Transverse colon (tissue), 4 donors: ENCODE measurements at regions not wholly inside any gene's neighbourhood (a gene's known extent, or its start where the extent isn't known, plus 50 kb on each side); places are given as distances from the start of the nearest gene placed in this dataset.

Experiments used
- DNase-seq: peaks from one replicate; pipeline ENCODE4 v3.0.0-alpha.2; 2019
- H3K27ac ChIP-seq, 4 donors: fragments of 200-600 bp; sonication (generic); 2 replicates each; pipeline ENCODE4 v1.5.1; 2016 to 2018; ENCODE audit warnings: inconsistent platforms in 4 of 4
- H3K27me3 ChIP-seq: fragments of 200-600 bp; sonication (generic); 2 replicates; pipeline ENCODE4 v1.5.1; 2017; ENCODE audit warnings: inconsistent platforms
- H3K36me3 ChIP-seq, 4 donors: fragments of 200-600 bp; sonication (generic); 2 replicates each; pipeline ENCODE4 v1.5.1; 2017 to 2019; ENCODE audit warnings: inconsistent platforms in 4 of 4
- H3K4me1 ChIP-seq, 4 donors: fragments of 200-600 bp; sonication (generic); 2 replicates each; pipeline ENCODE4 v1.5.1; 2017 to 2020; ENCODE audit warnings: inconsistent platforms in 4 of 4
- H3K4me3 ChIP-seq, 4 donors: fragments of 200-600 bp; sonication (generic); 1 replicate in 1 of 4; 2 replicates in 3 of 4; pipeline versions ENCODE4 v1.5.1 to v1.6.1; 2017 to 2019; ENCODE audit warnings: inconsistent platforms in 4 of 4
- H3K9me3 ChIP-seq, 2 donors: fragments of 200-600 bp; sonication (generic); 2 replicates each; pipeline ENCODE4 v1.5.1; 2017 to 2019; ENCODE audit warnings: inconsistent platforms in 2 of 2
- CTCF ChIP-seq, 5 experiments: fragments of 200-600 bp in 3 of 5; fragments of 450-650 bp in 2 of 5; sonication (generic) in 3 of 5; IDR thresholded peaks; 1 replicate in 2 of 5; 2 replicates in 3 of 5; pipeline ENCODE4 v1.5.1; 2016 to 2017; ENCODE audit warnings: antibody characterized with exemption in 5 of 5, inconsistent platforms in 3 of 5, mild to moderate bottlenecking in 2 of 5, moderate library complexity in 1 of 5
- EP300 ChIP-seq: sonication (generic); formaldehyde crosslinking; IDR thresholded peaks from one replicate; pipeline ENCODE4 v1.6.1; 2017; ENCODE audit warnings: antibody characterized with exemption, low read depth
- POLR2A ChIP-seq: fragments of 450-650 bp; IDR thresholded peaks from one replicate; pipeline ENCODE4 v1.6.1; 2016; ENCODE audit warnings: antibody characterized with exemption, mild to moderate bottlenecking, moderate library complexity
- POLR2AphosphoS5 ChIP-seq, 3 donors: sonication (generic); formaldehyde crosslinking; IDR thresholded peaks; one replicate each; pipeline ENCODE4 v1.6.1; 2016; ENCODE audit warnings: antibody characterized with exemption in 3 of 3
- WGBS, 2 donors: methylation state at CpG; one replicate each; pipeline ENCODE4 v1.1.5; 2018; ENCODE audit warnings: low coverage in 1 of 2; 5-methylcytosine and 5-hydroxymethylcytosine counted together
- in situ Hi-C, 4 donors: fragments of 200-750 bp; cut with MboI; loops; one replicate each; pipeline versions ENCODE4 v1.15.0 to v1.15.1; 2017; ENCODE audit warnings: low sequenced_read_pairs in 3 of 4, low pct_ligation_motif_present in 1 of 4, low pct_unique_long_range_greater_than_20kb in 1 of 4
- intact Hi-C: fragments of 100-400 bp; cut with DNase I; formaldehyde crosslinking; loops from one replicate; pipeline ENCODE4 v1.15.1; 2023; ENCODE audit warnings: low total_unique reads

- H3K27ac ChIP-seq: no peak overlapping the region
- no peaks in the 10 kb centered on the region for H3K27me3 ChIP-seq
- no peaks in the 10 kb centered on the region for H3K4me1 ChIP-seq
- H3K36me3 ChIP-seq: no peaks in the 10 kb centered on the region
- intact Hi-C loops: no loop called here
- no peak for DNase-seq
- no peaks in the 10 kb centered on the region for H3K9me3 ChIP-seq
- WGBS, 2 donors: 75 to 85% methylated on average over 4 to 6 of the region's 6 CpGs
- in situ Hi-C loops: no loop called here
- no peak for TF ChIP-seq POLR2AphosphoS5 (IDR thresholded peaks at IDR 0.05)
- no peak overlapping the region for H3K4me3 ChIP-seq
These were observed 670.5 kb upstream of the ARGLU1 start for GRCh38 chr13:107238262-107238981.

GRCh38 chr13:107234319-107235073 lies 666.6 kb upstream of the ARGLU1 start:
- TF ChIP-seq CTCF (IDR thresholded peaks at IDR 0.05) (no peak), EP300 (no peak), POLR2A (no peak), POLR2AphosphoS5 (IDR thresholded peaks at IDR 0.05) (no peak)
- intact Hi-C loops (loop anchor here (2.0 kb wide), 1 partner anchor 40 kb away; no protein-coding TSS in a partner anchor), in situ Hi-C loops (no loop called here)
- no peaks in the 10 kb centered on the region for H3K9me3 ChIP-seq
- no peaks in the 10 kb centered on the region for H3K36me3 ChIP-seq
- 55 to 56% methylated on average over 9 to 12 of the region's 12 CpGs for WGBS, 2 donors
- H3K4me1 ChIP-seq: no peaks in the 10 kb centered on the region
- H3K4me3 ChIP-seq: no peak overlapping the region
- no peaks in the 10 kb centered on the region for H3K27me3 ChIP-seq
- DNase-seq: no peak
- H3K27ac ChIP-seq: no peak overlapping the region

GRCh38 chr13:107233541-107233940 lies 665.6 kb upstream of the ARGLU1 start:
- no peaks in the 10 kb centered on the region for H3K9me3 ChIP-seq
- in situ Hi-C loops (no loop called here), intact Hi-C loops (no loop called here)
- H3K36me3 ChIP-seq: no peaks in the 10 kb centered on the region
- no peaks in the 10 kb centered on the region for H3K4me1 ChIP-seq
- WGBS, 2 donors: 77 to 82% methylated on average over 2 of the region's 2 CpGs
- DNase-seq: no peak
- no peak overlapping the region for H3K4me3 ChIP-seq
- H3K27me3 ChIP-seq: no peaks in the 10 kb centered on the region
- H3K27ac ChIP-seq: no peak overlapping the region
- TF ChIP-seq POLR2A (no peak), CTCF (IDR thresholded peaks at IDR 0.05) (no peak), POLR2AphosphoS5 (IDR thresholded peaks at IDR 0.05) (no peak), EP300 (no peak)

- H3K4me1 ChIP-seq: no peaks in the 10 kb centered on the region
- intact Hi-C loops (no loop called here), in situ Hi-C loops (no loop called here)
- no peaks in the 10 kb centered on the region for H3K27me3 ChIP-seq
- TF ChIP-seq POLR2AphosphoS5 (IDR thresholded peaks at IDR 0.05) (no peak), POLR2A (no peak), CTCF (IDR thresholded peaks at IDR 0.05) (no peak), EP300 (no peak)
- no peaks in the 10 kb centered on the region for H3K36me3 ChIP-seq
- no peak overlapping the region for H3K27ac ChIP-seq
- DNase-seq: no peak
- WGBS, 2 donors: 36 to 57% methylated on average over 7 of the region's 7 CpGs
- no peaks in the 10 kb centered on the region for H3K9me3 ChIP-seq
- no peak overlapping the region for H3K4me3 ChIP-seq
These were observed 664.0 kb upstream of the ARGLU1 start for GRCh38 chr13:107231944-107232343.
